AG09309 (cell line): ENCODE measurements at regions not wholly inside any gene's neighbourhood (a gene's known extent, or its start where the extent isn't known, plus 50 kb on each side); places are given as distances from the start of the nearest gene placed in this dataset.
"Not testable (repeated sequence)": the region's sequence is repeated elsewhere in the genome, so short reads cannot be mapped to it uniquely, and the experiment has no call there.

Source experiments
- DNase-seq: peaks from one replicate; pipeline ENCODE4 v3.0.0-alpha.2; 2010; ENCODE audit warnings: low read depth
- H3K4me3 ChIP-seq: 2 replicates; pipeline ENCODE4 v1.5.1; 2011; ENCODE audit warnings: mild to moderate bottlenecking, low read depth, low read length, moderate library complexity; ENCODE audit not compliant: control insufficient read depth
- CTCF ChIP-seq: IDR thresholded peaks from 2 replicates; pipeline ENCODE4 v1.5.1; 2011; ENCODE audit warnings: mild to moderate bottlenecking, low read depth, low read length, inconsistent platforms; ENCODE audit not compliant: insufficient read depth, control insufficient read depth; ENCODE audit errors: missing control alignments

DNA sequence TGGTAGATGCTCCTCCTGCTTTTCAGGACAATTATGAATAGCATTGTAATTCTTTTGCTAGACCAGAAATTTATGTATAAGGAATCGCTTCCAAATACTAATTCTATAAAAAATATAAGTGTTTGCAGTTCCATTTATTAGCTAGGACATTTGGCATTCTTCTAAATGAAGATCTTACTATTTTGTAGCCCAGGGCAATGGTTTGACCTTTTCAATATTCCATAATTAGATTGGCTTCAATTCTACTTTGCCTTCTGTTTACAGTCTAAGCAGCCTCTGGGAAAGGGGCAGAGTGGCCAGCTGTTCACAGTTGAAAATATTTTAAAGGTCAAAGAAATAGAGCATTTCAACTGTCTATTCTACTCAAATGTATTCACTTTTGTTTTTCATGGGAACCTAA is 912.1 kb upstream of the GRIA3 start:
- no peak overlapping the region for H3K4me3 ChIP-seq
- no peak for TF ChIP-seq CTCF
- DNase-seq: no peak

DNA sequence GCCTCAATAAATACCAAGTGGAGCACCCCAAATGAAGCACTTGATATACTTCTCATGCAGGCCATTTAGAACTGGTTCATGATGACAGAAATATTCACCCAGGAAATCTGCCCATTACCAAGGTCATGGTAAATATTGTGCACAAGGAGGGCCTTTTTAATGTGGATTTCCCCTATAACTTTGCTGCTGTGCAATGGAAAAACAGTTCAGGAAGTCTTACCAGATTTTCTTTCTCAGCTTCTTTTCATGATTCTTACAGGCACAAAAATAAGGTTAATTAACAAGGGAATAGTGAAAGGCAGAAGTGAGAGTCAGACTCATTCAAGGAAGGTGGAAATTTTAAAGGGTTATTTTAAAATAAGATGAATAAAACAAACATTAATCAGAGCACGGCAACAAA is 904.3 kb upstream of the GRIA3 start:
- TF ChIP-seq CTCF: no peak
- no peak overlapping the region for H3K4me3 ChIP-seq
- DNase-seq: no peak

GRCh38 chrX:122299822-122300221 is 884.3 kb upstream of the GRIA3 start:
- H3K4me3 ChIP-seq, DNase-seq: not testable (repeated sequence)

GRCh38 chrX:122301491-122301890 is 882.6 kb upstream of the GRIA3 start:
- TF ChIP-seq CTCF: no peak
- H3K4me3 ChIP-seq: no peak overlapping the region
- no peak for DNase-seq

GRCh38 chrX:122303761-122304160 is 880.3 kb upstream of the GRIA3 start:
- no peak overlapping the region for H3K4me3 ChIP-seq
- TF ChIP-seq CTCF: no peak
- DNase-seq: no peak

- no peak overlapping the region for H3K4me3 ChIP-seq
- no peak for TF ChIP-seq CTCF
- DNase-seq: no peak
These were observed 839.3 kb upstream of the GRIA3 start for GRCh38 chrX:122344816-122345215.

DNA sequence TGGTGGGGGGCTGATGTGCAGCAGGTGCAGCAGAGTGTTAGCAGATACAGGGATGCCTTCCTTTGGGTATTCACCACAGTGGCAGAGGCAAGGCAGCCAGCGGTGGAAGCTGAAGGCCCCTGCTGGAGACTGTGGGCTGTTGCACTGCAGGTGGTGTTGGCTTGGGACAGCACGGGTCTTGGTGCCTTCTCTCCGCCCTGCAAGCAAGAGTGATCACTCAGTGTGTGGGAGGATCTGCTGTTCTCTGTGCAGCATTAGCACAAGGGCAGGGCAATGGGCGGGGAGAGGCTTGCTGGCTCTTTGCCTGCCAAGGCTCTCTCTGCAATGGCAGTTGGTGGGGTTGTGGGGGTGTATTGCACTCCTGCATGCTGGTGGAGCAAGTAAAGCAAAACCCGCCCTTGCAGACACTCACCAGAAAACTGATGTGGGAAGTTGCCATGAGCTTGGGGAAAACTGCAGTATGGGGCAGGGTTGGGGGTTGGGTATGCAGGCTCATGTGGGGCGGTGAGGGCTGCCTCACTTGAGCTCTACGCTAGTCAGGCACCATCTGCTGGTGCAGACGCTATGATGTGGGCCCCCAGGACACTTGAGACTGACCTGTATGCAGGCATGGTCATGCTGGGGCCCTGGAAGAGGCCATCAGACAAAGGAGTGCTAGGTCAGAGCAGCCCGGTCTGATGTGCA is 820.8 kb upstream of the GRIA3 start:
- no peak for TF ChIP-seq CTCF
- DNase-seq: no peak

DNA sequence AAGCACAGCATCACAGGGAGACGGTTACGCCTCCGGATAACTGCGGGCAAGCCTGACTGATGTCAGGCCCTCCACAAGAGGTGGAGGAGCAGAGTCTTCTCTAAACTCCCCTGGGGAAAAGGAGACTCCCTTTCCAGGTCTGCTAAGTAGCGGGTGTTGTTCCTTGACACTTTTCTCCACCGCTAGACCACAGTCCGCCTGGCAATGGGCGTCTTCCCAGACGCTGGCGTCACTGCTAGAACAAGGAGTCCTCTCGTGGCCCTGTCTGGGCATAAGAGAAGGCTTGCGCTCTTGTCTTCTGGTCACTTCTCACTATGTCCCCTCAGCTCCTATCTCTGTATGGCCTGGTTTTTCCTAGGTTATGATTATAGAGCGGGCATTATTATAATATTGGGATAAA is 808.5 kb upstream of the GRIA3 start:
- not testable (repeated sequence) for DNase-seq, H3K4me3 ChIP-seq

More for the DNA sequence above, 820.8 kb upstream of the GRIA3 start:
- H3K4me3 ChIP-seq: no peak overlapping the region
